ENCODE measurements at regions not wholly inside any gene's neighbourhood (a gene's known extent, or its start where the extent isn't known, plus 50 kb on each side); places are given as distances from the start of the nearest gene placed in this dataset.

- Mint-ChIP-seq H3K4me1 (no peaks in the 10 kb centered on the region), H3K9me3 (peaks cover 0 to 12% (median 4%) of the 10 kb centered on the region in 6 donors), H3K27me3 (ENCODE audit: low read depth in 3 of 3) (peaks cover 0 to 3% (median 2%) of the 10 kb centered on the region in 3 donors), H3K4me3 (no peak overlapping the region), H3K36me3 (no peaks in the 10 kb centered on the region), H3K27ac (no peak overlapping the region)
- no peak for DNase-seq
Measured at GRCh38 chr7:68571286-68571685, 1027.0 kb upstream of the AUTS2 start.

DNA sequence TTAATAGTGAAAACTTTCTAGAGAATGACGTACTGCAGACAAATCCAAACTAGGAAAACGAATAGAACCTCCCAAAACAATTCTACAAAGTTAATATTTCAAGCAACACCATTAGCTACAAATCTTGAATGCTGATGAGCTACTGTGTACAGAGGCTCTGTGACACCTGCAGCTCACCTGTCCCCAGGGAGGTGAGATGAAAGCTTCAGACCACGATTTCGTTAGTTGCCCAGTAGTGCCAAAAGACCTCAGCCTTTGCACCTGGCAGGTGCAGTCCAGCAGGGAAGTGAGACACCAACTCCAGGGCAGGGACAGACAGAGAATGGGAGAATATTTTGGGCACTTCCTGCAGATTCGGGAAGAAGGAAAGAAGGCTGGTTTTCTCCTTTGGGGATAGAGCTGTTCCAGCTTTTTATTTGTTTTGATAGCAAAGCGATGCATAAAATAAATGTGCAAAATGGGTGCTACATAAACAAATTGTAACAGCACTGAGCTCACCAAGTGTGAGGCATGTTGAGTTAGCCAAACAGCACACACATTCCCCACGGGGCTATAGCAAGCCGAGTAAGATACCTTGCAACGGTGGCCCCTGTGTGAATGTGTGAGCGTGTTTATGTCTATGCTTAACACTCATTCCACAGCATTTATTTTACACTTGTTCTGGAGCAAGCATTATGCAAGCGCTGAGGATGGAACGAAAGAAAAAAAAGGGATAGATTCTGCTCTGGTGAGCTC lies 1024.8 kb upstream of the AUTS2 start:
- no peaks in the 10 kb centered on the region for H3K36me3 Mint-ChIP-seq
- peaks cover 0 to 6% (median 2%) of the 10 kb centered on the region in 3 donors for H3K27me3 Mint-ChIP-seq (ENCODE audit: low read depth in 3 of 3)
- H3K9me3 Mint-ChIP-seq, result peaks cover 3 to 14% (median 4%) of the 10 kb centered on the region in 6 donors
- no peak overlapping the region for H3K4me3 Mint-ChIP-seq
- DNase-seq, result no peak
- H3K4me1 Mint-ChIP-seq, result no peaks in the 10 kb centered on the region
- H3K27ac Mint-ChIP-seq, result no peak overlapping the region

- Mint-ChIP-seq H3K36me3 (peaks cover 0 to 6% (median 0%) of the 10 kb centered on the region in 3 donors), H3K27me3 (ENCODE audit: low read depth in 3 of 3) (peaks cover 2 to 5% (median 5%) of the 10 kb centered on the region in 3 donors), H3K4me1 (no peaks in the 10 kb centered on the region), H3K27ac (no peak overlapping the region), H3K9me3 (peaks cover 3 to 27% (median 13%) of the 10 kb centered on the region in 6 donors), H3K4me3 (no peak overlapping the region)
- no peak for DNase-seq
Measured at GRCh38 chr7:68576366-68576765, 1021.9 kb upstream of the AUTS2 start.

DNA sequence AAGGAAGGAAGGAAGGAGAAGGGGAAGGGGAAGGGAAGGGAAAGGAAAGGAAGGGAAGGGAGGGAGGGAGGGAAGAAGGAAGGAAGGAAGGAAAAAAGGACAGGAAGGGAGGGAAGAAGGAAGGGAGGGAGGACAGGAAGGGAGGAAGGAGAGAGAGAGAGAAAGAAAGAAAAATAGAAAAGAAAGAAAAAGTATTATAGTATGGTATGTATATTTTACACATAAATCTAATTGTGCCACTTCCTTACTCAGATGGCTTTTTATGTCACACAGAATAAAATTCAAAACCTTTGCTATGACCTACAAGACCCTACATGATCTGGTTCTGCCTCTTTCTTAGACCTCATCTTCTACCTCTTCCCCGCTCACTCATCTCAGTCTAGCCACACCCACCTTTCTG lies 1016.9 kb upstream of the AUTS2 start:
- H3K36me3 Mint-ChIP-seq, result peaks cover 0 to 6% (median 0%) of the 10 kb centered on the region in 3 donors
- peaks cover 0 to 5% (median 5%) of the 10 kb centered on the region in 3 donors for H3K27me3 Mint-ChIP-seq (ENCODE audit: low read depth in 3 of 3)
- H3K27ac Mint-ChIP-seq, result no peak overlapping the region
- H3K9me3 Mint-ChIP-seq, result peaks cover 5 to 34% (median 15%) of the 10 kb centered on the region in 6 donors
- no peaks in the 10 kb centered on the region for H3K4me1 Mint-ChIP-seq
- DNase-seq, result no peak
- H3K4me3 Mint-ChIP-seq, result no peak overlapping the region

DNA sequence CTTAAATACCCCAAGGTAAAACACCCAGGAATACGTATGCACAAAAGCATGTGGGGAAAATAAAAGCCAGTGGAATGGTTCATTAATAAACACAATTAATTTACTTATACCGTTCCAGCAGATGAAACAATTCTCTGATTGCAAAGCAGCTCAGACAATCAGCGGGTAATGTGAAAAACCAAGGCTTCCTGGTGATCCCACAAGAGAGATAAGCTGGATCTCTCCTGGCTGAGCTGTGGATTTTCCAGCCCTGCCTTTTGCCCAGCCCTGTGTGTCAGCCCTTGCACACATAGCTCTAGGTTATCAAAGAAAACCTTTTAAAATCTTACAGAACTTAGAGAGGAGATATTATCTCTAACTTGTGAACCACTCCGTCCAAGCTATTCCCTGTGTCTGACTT lies 1010.7 kb upstream of the AUTS2 start:
- DNase-seq, result no peak
- Mint-ChIP-seq H3K36me3 (no peaks in the 10 kb centered on the region), H3K27me3 (ENCODE audit: low read depth in 3 of 3) (peaks cover 0 to 2% (median 2%) of the 10 kb centered on the region in 3 donors), H3K4me1 (no peaks in the 10 kb centered on the region), H3K9me3 (peaks cover 0 to 23% (median 2%) of the 10 kb centered on the region in 6 donors), H3K27ac (no peak overlapping the region), H3K4me3 (no peak overlapping the region)

DNA sequence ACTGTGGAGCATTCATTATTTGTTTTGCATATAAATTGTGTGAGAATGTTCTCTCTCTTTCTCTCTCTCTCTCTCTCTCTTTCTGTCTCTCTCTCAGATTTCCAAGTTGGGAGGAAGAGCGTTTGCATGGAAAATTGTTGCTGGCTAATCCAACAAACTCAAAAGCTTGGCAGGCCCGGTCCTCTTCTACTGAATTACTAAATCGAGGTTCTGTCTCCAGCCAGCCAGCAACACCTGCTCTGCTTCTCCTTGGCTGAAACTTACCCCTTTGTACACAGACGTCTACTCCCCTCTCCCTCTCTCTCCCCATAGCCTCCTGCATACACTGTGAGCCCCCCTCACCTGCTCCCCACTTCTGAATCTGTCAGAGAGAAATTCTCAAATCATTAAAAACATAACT lies 996.4 kb upstream of the AUTS2 start:
- Mint-ChIP-seq H3K27ac (no peak overlapping the region), H3K9me3 (peaks cover 5 to 29% (median 8%) of the 10 kb centered on the region in 6 donors), H3K27me3 (ENCODE audit: low read depth in 3 of 3) (peaks cover 0 to 2% (median 2%) of the 10 kb centered on the region in 3 donors), H3K4me1 (no peaks in the 10 kb centered on the region), H3K36me3 (peaks cover 0 to 2% (median 0%) of the 10 kb centered on the region in 3 donors), H3K4me3 (no peak overlapping the region)
- DNase-seq, result no peak

GRCh38 chr7:68604541-68604940 lies 993.7 kb upstream of the AUTS2 start:
- peaks cover 5 to 32% (median 13%) of the 10 kb centered on the region in 6 donors for H3K9me3 Mint-ChIP-seq
- H3K27ac Mint-ChIP-seq, result no peak overlapping the region
- H3K4me3 Mint-ChIP-seq, result no peak overlapping the region
- no peaks in the 10 kb centered on the region for H3K4me1 Mint-ChIP-seq
- DNase-seq, result no peak
- H3K27me3 Mint-ChIP-seq (ENCODE audit: low read depth in 3 of 3), result peaks cover 0 to 2% (median 2%) of the 10 kb centered on the region in 3 donors
- H3K36me3 Mint-ChIP-seq, result no peaks in the 10 kb centered on the region

DNA sequence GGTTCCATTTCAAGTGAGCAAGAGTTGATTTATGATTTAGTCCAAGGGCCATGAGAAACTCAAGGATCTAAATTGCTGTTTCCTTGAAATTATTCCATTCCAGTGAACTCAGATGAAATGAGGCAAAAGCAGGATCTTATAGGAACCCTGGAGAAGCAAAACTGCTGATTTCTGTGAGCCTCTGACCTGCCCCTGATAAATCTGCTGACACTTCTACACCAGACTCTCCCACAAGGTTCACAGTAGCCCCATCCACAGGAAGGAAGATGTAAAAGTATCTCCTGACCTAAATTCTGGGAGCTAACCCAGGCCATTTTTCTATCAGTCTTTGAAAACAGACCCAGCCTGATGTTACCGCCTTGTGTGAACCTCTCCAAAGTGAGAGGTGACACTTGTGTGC lies 987.6 kb upstream of the AUTS2 start:
- Mint-ChIP-seq H3K27ac (no peak overlapping the region), H3K9me3 (peaks cover 11 to 46% (median 19%) of the 10 kb centered on the region in 6 donors), H3K4me1 (no peaks in the 10 kb centered on the region), H3K36me3 (peaks cover 0 to 4% (median 0%) of the 10 kb centered on the region in 3 donors), H3K27me3 (ENCODE audit: low read depth in 3 of 3) (peaks cover 0 to 3% (median 2%) of the 10 kb centered on the region in 3 donors), H3K4me3 (no peak overlapping the region)
- DNase-seq, result no peak

DNA sequence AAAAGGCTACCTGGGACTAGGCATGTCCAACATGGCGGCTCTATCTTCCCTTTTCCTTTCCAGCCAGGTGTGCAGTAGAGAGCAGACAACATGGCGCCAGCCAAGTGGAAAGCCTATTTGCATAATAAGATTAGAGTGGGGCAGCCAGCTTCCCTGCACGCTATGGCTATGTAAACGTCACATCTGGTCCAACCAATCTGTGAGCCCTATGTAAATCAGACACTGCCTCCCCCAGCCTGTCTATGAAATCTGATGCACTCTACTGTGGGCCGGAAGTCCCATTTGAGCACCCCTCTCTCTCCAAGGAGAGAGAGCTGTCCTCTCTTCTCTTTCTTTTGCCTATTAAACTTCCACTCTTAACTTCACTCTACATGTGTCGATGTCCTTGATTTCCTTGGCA lies 984.9 kb upstream of the AUTS2 start:
- Mint-ChIP-seq H3K27me3 (ENCODE audit: low read depth in 3 of 3) (peaks cover 0 to 3% (median 2%) of the 10 kb centered on the region in 3 donors), H3K27ac (no peak overlapping the region), H3K4me3 (no peak overlapping the region), H3K9me3 (peaks cover 11 to 49% (median 15%) of the 10 kb centered on the region in 6 donors), H3K4me1 (no peaks in the 10 kb centered on the region), H3K36me3 (peaks cover 0 to 7% (median 0%) of the 10 kb centered on the region in 3 donors)
- DNase-seq, result no peak

DNA sequence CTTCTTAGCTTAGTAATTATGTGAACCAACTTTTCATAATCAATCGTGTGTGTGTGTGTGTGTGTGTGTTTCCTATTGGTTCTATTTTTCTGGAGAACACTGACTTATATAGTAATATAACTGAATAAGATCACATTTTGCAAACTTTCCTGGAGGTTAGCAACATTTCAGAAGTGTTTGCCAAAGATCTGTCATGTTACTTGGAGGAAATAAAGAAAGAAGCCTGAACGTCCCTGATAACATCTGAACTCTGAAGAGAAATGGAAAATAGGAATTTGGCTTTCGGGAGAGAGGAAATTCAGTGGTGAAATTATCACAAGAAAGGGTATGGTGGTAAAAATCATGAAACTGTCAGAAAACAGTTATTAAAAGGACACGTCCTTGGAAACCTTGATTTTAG lies 984.4 kb upstream of the AUTS2 start:
- DNase-seq, result no peak
- no peak overlapping the region for H3K27ac Mint-ChIP-seq
- peaks cover 0 to 3% (median 2%) of the 10 kb centered on the region in 3 donors for H3K27me3 Mint-ChIP-seq (ENCODE audit: low read depth in 3 of 3)
- H3K4me1 Mint-ChIP-seq, result no peaks in the 10 kb centered on the region
- H3K4me3 Mint-ChIP-seq, result no peak overlapping the region
- peaks cover 11 to 47% (median 15%) of the 10 kb centered on the region in 6 donors for H3K9me3 Mint-ChIP-seq
- H3K36me3 Mint-ChIP-seq, result peaks cover 0 to 7% (median 0%) of the 10 kb centered on the region in 3 donors

GRCh38 chr7:68619526-68619925 lies 978.7 kb upstream of the AUTS2 start:
- Mint-ChIP-seq H3K9me3 (peaks cover 4 to 36% (median 15%) of the 10 kb centered on the region in 6 donors), H3K4me1 (no peaks in the 10 kb centered on the region), H3K36me3 (peaks cover 0 to 3% (median 0%) of the 10 kb centered on the region in 3 donors), H3K27me3 (ENCODE audit: low read depth in 3 of 3) (peaks cover 0 to 2% (median 0%) of the 10 kb centered on the region in 3 donors), H3K4me3 (no peak overlapping the region), H3K27ac (no peak overlapping the region)
- DNase-seq, result no peak

- no peak for DNase-seq
- H3K27me3 Mint-ChIP-seq (ENCODE audit: low read depth in 3 of 3), result no peaks in the 10 kb centered on the region
- no peak overlapping the region for H3K27ac Mint-ChIP-seq
- H3K9me3 Mint-ChIP-seq, result peaks cover 2 to 30% (median 11%) of the 10 kb centered on the region in 6 donors
- no peak overlapping the region for H3K4me3 Mint-ChIP-seq
- H3K36me3 Mint-ChIP-seq, result no peaks in the 10 kb centered on the region
- no peaks in the 10 kb centered on the region for H3K4me1 Mint-ChIP-seq
Measured at GRCh38 chr7:68622500-68622899, 975.8 kb upstream of the AUTS2 start.

- Mint-ChIP-seq H3K27me3 (ENCODE audit: low read depth in 3 of 3) (no peaks in the 10 kb centered on the region), H3K4me1 (no peaks in the 10 kb centered on the region), H3K9me3 (peaks cover 2 to 26% (median 11%) of the 10 kb centered on the region in 6 donors), H3K4me3 (no peak overlapping the region), H3K36me3 (no peaks in the 10 kb centered on the region), H3K27ac (no peak overlapping the region)
- no peak for DNase-seq
Measured at GRCh38 chr7:68623030-68623429, 975.2 kb upstream of the AUTS2 start.

- peaks cover 0 to 3% (median 0%) of the 10 kb centered on the region in 3 donors for H3K27me3 Mint-ChIP-seq (ENCODE audit: low read depth in 3 of 3)
- no peak for DNase-seq
- H3K36me3 Mint-ChIP-seq, result no peaks in the 10 kb centered on the region
- H3K27ac Mint-ChIP-seq, result no peak overlapping the region
- no peak overlapping the region for H3K4me3 Mint-ChIP-seq
- H3K9me3 Mint-ChIP-seq, result peaks cover 0 to 30% (median 15%) of the 10 kb centered on the region in 6 donors
- no peaks in the 10 kb centered on the region for H3K4me1 Mint-ChIP-seq
Measured at GRCh38 chr7:68627247-68627864, 970.9 kb upstream of the AUTS2 start.

Measured in immature natural killer cell (primary cell).